ENCODE measurements at regions not wholly inside any gene's neighbourhood (a gene's known extent, or its start where the extent isn't known, plus 50 kb on each side); places are given as distances from the start of the nearest gene placed in this dataset.

DNA sequence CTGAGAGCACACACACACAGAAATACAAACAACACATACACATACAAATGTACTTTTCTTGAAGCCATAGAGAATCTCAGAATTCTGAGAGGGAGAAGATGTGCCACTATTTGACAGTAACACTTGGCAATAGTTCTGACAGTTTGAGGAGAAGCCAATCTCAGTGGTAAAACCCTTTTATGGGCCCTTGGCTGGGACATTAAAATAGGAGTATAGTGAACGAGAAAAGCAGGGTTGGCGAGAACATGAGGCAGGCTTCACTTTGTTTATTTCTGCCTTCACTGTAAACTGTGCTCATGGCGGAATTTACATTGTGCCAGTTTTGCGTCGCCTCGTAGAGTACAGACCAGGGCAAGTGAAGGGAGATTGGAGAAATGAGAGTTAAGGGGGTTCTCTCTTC lies 449.4 kb upstream of the POU3F3 start:
- H3K27ac ChIP-seq, result no peak overlapping the region
- no peaks in the 10 kb centered on the region for H3K9me3 ChIP-seq
- TF ChIP-seq POLR2A (IDR thresholded peaks at IDR 0.05), result no peak
- TF ChIP-seq, protein P1, sequence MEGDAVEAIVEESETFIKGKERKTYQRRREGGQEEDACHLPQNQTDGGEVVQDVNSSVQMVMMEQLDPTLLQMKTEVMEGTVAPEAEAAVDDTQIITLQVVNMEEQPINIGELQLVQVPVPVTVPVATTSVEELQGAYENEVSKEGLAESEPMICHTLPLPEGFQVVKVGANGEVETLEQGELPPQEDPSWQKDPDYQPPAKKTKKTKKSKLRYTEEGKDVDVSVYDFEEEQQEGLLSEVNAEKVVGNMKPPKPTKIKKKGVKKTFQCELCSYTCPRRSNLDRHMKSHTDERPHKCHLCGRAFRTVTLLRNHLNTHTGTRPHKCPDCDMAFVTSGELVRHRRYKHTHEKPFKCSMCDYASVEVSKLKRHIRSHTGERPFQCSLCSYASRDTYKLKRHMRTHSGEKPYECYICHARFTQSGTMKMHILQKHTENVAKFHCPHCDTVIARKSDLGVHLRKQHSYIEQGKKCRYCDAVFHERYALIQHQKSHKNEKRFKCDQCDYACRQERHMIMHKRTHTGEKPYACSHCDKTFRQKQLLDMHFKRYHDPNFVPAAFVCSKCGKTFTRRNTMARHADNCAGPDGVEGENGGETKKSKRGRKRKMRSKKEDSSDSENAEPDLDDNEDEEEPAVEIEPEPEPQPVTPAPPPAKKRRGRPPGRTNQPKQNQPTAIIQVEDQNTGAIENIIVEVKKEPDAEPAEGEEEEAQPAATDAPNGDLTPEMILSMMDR (IDR thresholded peaks at IDR 0.05), result no peak
- intact Hi-C loops (cut with DNase I), result no loop called here
- H3K4me1 ChIP-seq, result no peaks in the 10 kb centered on the region
- peaks cover 0 to 6% (median 0%) of the 10 kb centered on the region in 9 donors for H3K27me3 ChIP-seq
- no peak for DNase-seq
- no peak overlapping the region for H3K4me3 ChIP-seq
- no peaks in the 10 kb centered on the region for H3K36me3 ChIP-seq
- no peak for ATAC-seq
- WGBS, 4 donors, result 90 to 91% (median 90%) methylated on average over 6 of the region's 6 CpGs

DNA sequence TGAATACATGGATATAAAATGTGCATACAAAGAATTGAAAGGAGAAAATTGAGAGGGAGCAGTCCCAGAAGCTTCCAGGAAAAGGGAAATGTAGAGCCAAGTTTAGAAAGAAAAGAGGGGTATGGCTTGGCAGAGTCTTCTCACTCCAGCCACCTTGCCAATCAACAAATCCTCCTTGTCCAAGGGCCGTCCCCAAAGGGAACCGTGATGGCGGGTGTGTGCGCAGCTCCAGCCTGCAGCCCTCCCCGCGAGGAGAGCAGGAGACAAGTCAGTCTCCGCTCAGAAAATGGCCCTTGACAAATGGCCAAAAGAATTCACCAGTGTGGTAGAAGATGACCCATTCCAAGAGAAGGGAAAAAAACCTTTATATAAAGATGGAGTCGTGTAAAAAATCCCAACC lies 448.3 kb upstream of the POU3F3 start:
- WGBS, 4 donors, result 80 to 87% (median 83%) methylated on average over 8 of the region's 8 CpGs
- Histone ChIP-seq H3K4me3 (no peak overlapping the region), H3K27me3 (peaks cover 0 to 6% (median 0%) of the 10 kb centered on the region in 9 donors), H3K4me1 (no peaks in the 10 kb centered on the region), H3K9me3 (no peaks in the 10 kb centered on the region), H3K36me3 (no peaks in the 10 kb centered on the region), H3K27ac (no peak overlapping the region)
- ATAC-seq (no peak), DNase-seq (no peak)
- TF ChIP-seq, protein P1 (IDR thresholded peaks at IDR 0.05), result no peak
- no peak for TF ChIP-seq POLR2A (IDR thresholded peaks at IDR 0.05)
- intact Hi-C loops (cut with DNase I), result no loop called here

DNA sequence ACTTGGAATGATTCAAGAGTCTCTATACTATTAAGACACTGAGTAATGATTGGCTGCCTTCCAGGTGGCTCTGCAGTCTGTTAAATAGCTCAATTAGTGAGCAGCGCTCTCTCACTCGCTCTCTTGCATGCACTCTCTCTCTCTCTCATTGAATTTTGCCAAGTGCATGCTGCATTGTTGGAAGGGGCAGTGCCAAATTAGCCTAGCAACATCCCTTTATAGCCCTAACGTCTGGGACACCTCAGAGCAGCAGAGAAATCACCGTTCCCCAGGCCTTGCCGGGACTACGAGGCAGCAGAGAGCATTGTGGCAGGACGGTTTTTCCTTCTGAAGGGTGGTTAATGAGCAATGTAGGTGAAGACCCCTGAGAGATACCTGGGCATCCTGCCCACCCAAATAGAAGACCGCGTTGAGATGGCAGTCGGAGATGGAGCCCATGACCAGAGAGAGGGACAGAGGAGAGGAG lies 447.6 kb upstream of the POU3F3 start:
- 41 to 50% (median 43%) methylated on average over 10 of the region's 10 CpGs for WGBS, 4 donors
- intact Hi-C loops (cut with DNase I), result no loop called here

DNA sequence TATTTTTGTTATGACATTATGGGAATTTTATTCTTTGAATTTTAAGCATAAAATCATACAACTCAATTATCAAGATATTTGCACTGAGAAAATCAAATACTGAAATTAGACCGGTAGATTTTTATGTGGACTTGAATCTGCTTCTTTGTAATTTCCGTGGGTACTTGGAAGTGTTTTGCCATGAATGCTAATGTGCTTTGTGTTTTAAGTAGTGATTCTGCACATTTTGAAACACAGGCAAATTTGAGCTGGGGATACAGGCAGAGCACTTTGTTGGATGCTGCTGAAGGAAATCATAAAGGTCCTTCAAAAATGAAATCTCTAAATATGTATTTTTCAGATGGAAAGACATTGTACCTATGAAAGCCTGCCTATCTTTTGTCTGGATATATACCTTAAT lies 446.3 kb upstream of the POU3F3 start:
- Histone ChIP-seq H3K27me3 (peaks cover 0 to 6% (median 0%) of the 10 kb centered on the region in 9 donors), H3K4me1 (no peaks in the 10 kb centered on the region), H3K27ac (no peak overlapping the region), H3K4me3 (no peak overlapping the region), H3K9me3 (no peaks in the 10 kb centered on the region), H3K36me3 (no peaks in the 10 kb centered on the region)
- intact Hi-C loops (cut with DNase I), result no loop called here
- WGBS, 4 donors, result 88 to 95% (median 89%) methylated on average over 2 of the region's 2 CpGs
- TF ChIP-seq, protein P1 (IDR thresholded peaks at IDR 0.05), result no peak
- no peak for TF ChIP-seq POLR2A (IDR thresholded peaks at IDR 0.05)
- DNase-seq (no peak), ATAC-seq (no peak)

More for the DNA sequence above, 447.6 kb upstream of the POU3F3 start:
- H3K27ac ChIP-seq, result no peak overlapping the region
- no peaks in the 10 kb centered on the region for H3K36me3 ChIP-seq
- H3K4me1 ChIP-seq, result no peaks in the 10 kb centered on the region
- H3K9me3 ChIP-seq, result no peaks in the 10 kb centered on the region
- no peak for DNase-seq
- ATAC-seq, result no peak
- TF ChIP-seq, protein P1 (IDR thresholded peaks at IDR 0.05), result no peak
- TF ChIP-seq POLR2A (IDR thresholded peaks at IDR 0.05), result no peak
- no peak overlapping the region for H3K4me3 ChIP-seq
- H3K27me3 ChIP-seq, result peaks cover 0 to 6% (median 0%) of the 10 kb centered on the region in 9 donors
